ENCODE measurements at regions not wholly inside any gene's neighbourhood (a gene's known extent, or its start where the extent isn't known, plus 50 kb on each side); places are given as distances from the start of the nearest gene placed in this dataset.

DNA sequence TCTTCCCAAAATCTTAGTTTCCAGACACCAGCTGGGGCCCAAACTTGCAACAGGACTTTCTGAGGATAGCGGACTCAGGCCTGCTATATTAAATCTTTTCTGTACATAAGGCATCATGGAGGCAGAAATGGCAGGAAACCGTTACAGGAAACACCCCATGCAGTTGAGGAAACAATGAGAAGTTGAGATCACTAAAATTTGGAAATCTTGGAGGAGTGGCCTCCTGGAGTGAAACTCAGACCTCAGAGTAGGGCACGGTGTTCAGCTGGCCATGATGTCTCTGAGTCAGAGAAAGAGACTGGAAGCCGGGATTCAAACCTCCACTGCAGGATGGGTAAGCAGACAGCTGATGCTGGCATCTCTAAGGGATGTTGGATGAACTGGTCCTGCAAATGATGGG, 372.6 kb upstream of the CTSO start:
- intact Hi-C loops (cut with DNase I): no loop called here
- H3K27ac ChIP-seq: no peak overlapping the region
- TF ChIP-seq POLR2AphosphoS5 (IDR thresholded peaks at IDR 0.05; ENCODE audit: insufficient read depth in 1 of 2, low read depth in 1 of 2): no peak
- TF ChIP-seq, protein P1, sequence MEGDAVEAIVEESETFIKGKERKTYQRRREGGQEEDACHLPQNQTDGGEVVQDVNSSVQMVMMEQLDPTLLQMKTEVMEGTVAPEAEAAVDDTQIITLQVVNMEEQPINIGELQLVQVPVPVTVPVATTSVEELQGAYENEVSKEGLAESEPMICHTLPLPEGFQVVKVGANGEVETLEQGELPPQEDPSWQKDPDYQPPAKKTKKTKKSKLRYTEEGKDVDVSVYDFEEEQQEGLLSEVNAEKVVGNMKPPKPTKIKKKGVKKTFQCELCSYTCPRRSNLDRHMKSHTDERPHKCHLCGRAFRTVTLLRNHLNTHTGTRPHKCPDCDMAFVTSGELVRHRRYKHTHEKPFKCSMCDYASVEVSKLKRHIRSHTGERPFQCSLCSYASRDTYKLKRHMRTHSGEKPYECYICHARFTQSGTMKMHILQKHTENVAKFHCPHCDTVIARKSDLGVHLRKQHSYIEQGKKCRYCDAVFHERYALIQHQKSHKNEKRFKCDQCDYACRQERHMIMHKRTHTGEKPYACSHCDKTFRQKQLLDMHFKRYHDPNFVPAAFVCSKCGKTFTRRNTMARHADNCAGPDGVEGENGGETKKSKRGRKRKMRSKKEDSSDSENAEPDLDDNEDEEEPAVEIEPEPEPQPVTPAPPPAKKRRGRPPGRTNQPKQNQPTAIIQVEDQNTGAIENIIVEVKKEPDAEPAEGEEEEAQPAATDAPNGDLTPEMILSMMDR (IDR thresholded peaks at IDR 0.05): no peak
- TF ChIP-seq POLR2A (IDR thresholded peaks at IDR 0.05): no peak
- H3K36me3 ChIP-seq: no peaks in the 10 kb centered on the region
- no peaks in the 10 kb centered on the region for H3K27me3 ChIP-seq
- H3K9me3 ChIP-seq: no peaks in the 10 kb centered on the region
- no peak for DNase-seq (ENCODE audit: extremely low spot score in 2 of 2)
- H3K4me3 ChIP-seq: no peak overlapping the region
- no peaks in the 10 kb centered on the region for H3K4me1 ChIP-seq

DNA sequence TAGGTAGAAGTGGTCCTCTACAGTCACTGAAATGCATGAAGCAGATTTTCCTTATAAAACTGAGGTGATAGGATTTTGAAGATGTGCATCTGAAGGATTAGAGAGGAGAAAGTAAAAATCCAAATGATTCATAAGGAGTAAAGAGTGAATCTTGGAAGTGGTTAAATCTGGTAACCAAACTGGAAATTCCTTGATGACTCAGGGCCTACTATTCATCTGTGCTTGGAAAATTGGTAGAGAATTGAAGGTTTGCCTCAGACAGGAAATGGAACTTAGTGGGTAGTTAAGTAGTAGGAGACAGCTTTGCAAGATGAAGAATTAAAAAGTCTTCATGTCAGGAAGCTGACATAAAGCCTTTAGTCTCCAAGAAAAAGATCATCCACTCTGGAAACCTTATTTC, 368.9 kb upstream of the CTSO start:
- intact Hi-C loops (cut with DNase I): no loop called here
- Histone ChIP-seq H3K27ac (no peak overlapping the region), H3K4me3 (no peak overlapping the region), H3K27me3 (no peaks in the 10 kb centered on the region), H3K36me3 (no peaks in the 10 kb centered on the region), H3K9me3 (no peaks in the 10 kb centered on the region), H3K4me1 (no peaks in the 10 kb centered on the region)
- DNase-seq (ENCODE audit: extremely low spot score in 2 of 2): no peak
- TF ChIP-seq, protein P1 (IDR thresholded peaks at IDR 0.05): no peak
- TF ChIP-seq POLR2A (IDR thresholded peaks at IDR 0.05) (no peak), POLR2AphosphoS5 (IDR thresholded peaks at IDR 0.05; ENCODE audit: insufficient read depth in 1 of 2, low read depth in 1 of 2) (no peak)

DNA sequence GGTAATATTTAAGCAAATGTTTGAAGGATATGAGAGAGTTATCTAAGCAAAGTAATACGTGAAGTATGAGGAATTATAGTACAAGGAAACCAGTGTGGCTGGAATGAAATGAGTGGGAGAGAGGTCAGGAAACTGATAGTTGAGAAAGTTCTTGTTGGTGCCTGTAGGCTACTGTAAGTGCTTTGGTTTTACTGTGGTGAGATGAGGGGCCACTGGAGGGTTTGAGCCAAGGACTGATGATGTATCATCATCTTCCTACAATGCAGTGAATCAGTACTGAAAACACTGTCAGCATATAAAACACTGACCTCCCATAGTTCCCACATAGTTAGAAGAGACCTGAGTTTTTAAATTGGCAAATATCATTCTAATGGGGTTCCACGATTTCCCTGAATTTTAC, 367.5 kb upstream of the CTSO start:
- Histone ChIP-seq H3K36me3 (no peaks in the 10 kb centered on the region), H3K4me1 (no peaks in the 10 kb centered on the region), H3K27me3 (no peaks in the 10 kb centered on the region), H3K4me3 (no peak overlapping the region), H3K9me3 (no peaks in the 10 kb centered on the region), H3K27ac (no peak overlapping the region)
- no peak for DNase-seq (ENCODE audit: extremely low spot score in 2 of 2)
- TF ChIP-seq POLR2AphosphoS5 (IDR thresholded peaks at IDR 0.05; ENCODE audit: insufficient read depth in 1 of 2, low read depth in 1 of 2) (no peak), POLR2A (IDR thresholded peaks at IDR 0.05) (no peak)
- TF ChIP-seq, protein P1 (IDR thresholded peaks at IDR 0.05): no peak
- intact Hi-C loops (cut with DNase I): no loop called here

DNA sequence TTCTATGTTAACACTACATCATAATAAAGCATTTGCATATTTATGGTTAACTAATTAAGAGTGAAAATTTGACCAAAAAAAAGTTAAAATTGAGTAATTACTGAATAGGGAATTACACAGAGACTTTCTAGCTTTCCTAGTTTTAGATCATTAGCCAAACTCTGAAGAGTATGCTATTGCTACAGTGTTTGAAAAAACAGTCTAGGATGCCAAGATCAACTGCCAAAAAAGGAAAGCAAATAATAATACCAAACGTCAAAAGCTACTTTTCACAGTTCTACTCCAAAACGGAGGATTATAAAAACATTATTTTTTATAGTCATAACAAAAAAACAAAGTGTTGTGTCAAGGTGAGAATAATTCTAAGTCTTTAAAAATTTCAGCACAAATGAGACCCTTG, 359.8 kb upstream of the CTSO start:
- Histone ChIP-seq H3K27me3 (no peaks in the 10 kb centered on the region), H3K4me3 (no peak overlapping the region), H3K27ac (no peak overlapping the region), H3K9me3 (no peaks in the 10 kb centered on the region), H3K4me1 (peaks cover 7% of the 10 kb centered on the region), H3K36me3 (no peaks in the 10 kb centered on the region)
- DNase-seq (ENCODE audit: extremely low spot score in 2 of 2): no peak
- TF ChIP-seq, protein P1 (IDR thresholded peaks at IDR 0.05): no peak
- no peak for TF ChIP-seq POLR2AphosphoS5 (IDR thresholded peaks at IDR 0.05; ENCODE audit: insufficient read depth in 1 of 2, low read depth in 1 of 2)
- no peak for TF ChIP-seq POLR2A (IDR thresholded peaks at IDR 0.05)
- intact Hi-C loops (cut with DNase I): no loop called here

DNA sequence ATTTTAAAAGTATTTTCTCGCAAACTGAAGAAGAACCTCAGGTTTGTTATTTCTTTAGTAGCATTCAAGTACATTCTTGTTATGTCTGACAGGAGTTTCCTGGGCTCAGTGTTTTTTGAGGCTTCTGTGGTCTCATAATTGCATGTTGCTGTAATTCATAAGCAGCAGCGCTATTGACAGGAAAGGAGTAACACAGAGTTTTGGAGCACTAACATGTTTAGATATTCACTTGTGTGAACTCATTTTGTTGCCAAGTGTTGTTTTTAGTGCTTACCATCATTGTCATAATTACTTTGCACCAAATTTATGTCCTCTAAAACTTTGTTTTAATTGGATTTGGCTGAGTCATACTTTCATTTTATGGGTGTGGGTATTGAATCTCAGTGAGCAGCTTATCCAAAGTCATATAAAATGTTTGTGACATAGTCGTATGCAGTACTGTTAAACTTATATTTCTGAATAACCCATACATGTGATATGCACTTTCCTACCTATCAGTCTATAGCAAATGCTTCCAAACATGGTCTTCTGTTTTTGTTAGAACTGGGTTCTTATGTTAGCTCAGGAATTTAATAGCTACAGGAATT, 358.7 kb upstream of the CTSO start:
- Histone ChIP-seq H3K4me1 (peaks cover 7% of the 10 kb centered on the region), H3K27ac (no peak overlapping the region), H3K9me3 (no peaks in the 10 kb centered on the region), H3K36me3 (no peaks in the 10 kb centered on the region), H3K27me3 (no peaks in the 10 kb centered on the region), H3K4me3 (no peak overlapping the region)
- intact Hi-C loops (cut with DNase I): no loop called here
- no peak for TF ChIP-seq POLR2AphosphoS5 (IDR thresholded peaks at IDR 0.05; ENCODE audit: insufficient read depth in 1 of 2, low read depth in 1 of 2)
- TF ChIP-seq, protein P1 (IDR thresholded peaks at IDR 0.05): no peak
- TF ChIP-seq POLR2A (IDR thresholded peaks at IDR 0.05): no peak
- DNase-seq (ENCODE audit: extremely low spot score in 2 of 2): no peak
